Type B pancreatic cell (in vitro differentiated cells): ENCODE measurements at regions not wholly inside any gene's neighbourhood (a gene's known extent, or its start where the extent isn't known, plus 50 kb on each side); places are given as distances from the start of the nearest gene placed in this dataset.

ENCODE experiments used
- DNase-seq: peaks from one replicate; pipeline ENCODE4 v3.0.0; 2021; ENCODE audit warnings: mixed read lengths; ENCODE audit not compliant: unreplicated experiment; ENCODE audit errors: extremely low spot score
- H3K27ac Mint-ChIP-seq: 2 replicates; pipeline ENCODE4 v1.8.0; 2021; ENCODE audit warnings: mild to moderate bottlenecking, mixed read lengths
- H3K27me3 Mint-ChIP-seq: 2 replicates; pipeline ENCODE4 v1.8.0; 2021; ENCODE audit warnings: mixed read lengths
- H3K36me3 Mint-ChIP-seq: 2 replicates; pipeline ENCODE4 v1.8.0; 2021; ENCODE audit warnings: mixed read lengths
- H3K4me1 Mint-ChIP-seq: one replicate; pipeline ENCODE4 v1.8.0; 2021; ENCODE audit warnings: mixed read lengths; ENCODE audit not compliant: unreplicated experiment
- H3K4me3 Mint-ChIP-seq: 2 replicates; pipeline ENCODE4 v1.8.0; 2021; ENCODE audit warnings: mild to moderate bottlenecking, mixed read lengths
- H3K9me3 Mint-ChIP-seq: 2 replicates; pipeline ENCODE4 v1.8.0; 2021; ENCODE audit warnings: mixed read lengths
- TF ChIP-seq, protein P1 (sequence below): fragments of 200-600 bp; sonication (generic); conservative IDR thresholded peaks from 2 replicates; pipeline ENCODE4 v1.5.0; 2021; ENCODE audit warnings: antibody characterized with exemption, mild to moderate bottlenecking

DNA sequence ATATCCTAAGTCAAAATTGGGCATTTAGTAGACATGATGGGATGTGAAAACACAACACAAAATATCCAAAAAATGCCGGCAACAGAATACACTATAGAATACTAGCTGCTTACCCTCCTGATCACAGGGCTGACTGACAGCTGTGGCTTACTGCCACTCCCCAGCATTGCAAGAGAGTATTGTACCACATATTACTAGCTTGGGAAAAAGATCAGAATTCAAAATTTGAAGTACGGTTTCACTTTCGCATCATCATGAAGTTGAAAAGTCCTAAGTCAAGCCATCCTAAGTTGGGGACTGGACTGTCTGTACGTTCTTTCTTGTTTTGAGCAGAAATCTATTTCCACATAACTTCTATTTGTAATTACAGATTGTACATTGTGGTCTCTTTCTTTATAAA, 851.4 kb downstream of the MAT2B start:
- no peaks in the 10 kb centered on the region for H3K9me3 Mint-ChIP-seq
- DNase-seq, result no peak
- no peak overlapping the region for H3K27ac Mint-ChIP-seq
- no peak overlapping the region for H3K4me3 Mint-ChIP-seq
- peaks cover 49% of the 10 kb centered on the region for H3K27me3 Mint-ChIP-seq
- no peaks in the 10 kb centered on the region for H3K36me3 Mint-ChIP-seq
- TF ChIP-seq, protein P1, sequence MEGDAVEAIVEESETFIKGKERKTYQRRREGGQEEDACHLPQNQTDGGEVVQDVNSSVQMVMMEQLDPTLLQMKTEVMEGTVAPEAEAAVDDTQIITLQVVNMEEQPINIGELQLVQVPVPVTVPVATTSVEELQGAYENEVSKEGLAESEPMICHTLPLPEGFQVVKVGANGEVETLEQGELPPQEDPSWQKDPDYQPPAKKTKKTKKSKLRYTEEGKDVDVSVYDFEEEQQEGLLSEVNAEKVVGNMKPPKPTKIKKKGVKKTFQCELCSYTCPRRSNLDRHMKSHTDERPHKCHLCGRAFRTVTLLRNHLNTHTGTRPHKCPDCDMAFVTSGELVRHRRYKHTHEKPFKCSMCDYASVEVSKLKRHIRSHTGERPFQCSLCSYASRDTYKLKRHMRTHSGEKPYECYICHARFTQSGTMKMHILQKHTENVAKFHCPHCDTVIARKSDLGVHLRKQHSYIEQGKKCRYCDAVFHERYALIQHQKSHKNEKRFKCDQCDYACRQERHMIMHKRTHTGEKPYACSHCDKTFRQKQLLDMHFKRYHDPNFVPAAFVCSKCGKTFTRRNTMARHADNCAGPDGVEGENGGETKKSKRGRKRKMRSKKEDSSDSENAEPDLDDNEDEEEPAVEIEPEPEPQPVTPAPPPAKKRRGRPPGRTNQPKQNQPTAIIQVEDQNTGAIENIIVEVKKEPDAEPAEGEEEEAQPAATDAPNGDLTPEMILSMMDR, result no peak
- peaks cover 14% of the 10 kb centered on the region for H3K4me1 Mint-ChIP-seq

DNA sequence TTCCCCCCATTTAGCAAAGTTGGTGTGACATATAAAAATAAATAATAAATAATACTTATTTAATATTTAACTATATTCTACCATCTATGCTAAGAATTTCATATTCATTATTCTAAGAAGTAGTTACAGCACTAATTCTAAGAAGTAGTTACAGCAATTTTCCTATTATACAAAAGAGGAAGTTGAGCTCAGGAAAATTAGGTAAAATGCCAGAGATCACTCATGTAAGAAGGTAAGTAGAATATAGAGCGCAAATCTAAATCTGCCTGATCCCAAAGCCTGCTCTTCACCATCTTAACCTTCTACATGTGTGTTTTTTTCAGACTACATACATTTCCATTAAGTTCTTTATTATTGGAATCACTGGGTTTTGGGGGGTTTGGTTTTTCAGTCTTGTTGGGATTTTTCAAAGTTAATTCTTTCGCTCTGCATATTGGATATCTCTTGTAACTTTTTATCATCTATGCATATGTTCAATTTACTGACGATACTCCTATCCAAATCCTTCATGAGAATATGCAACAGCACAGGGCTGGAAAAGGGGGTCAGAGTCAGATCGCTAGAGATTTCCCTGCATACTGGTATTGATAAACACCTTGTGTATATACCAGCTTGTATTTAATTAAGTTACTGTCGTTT, 852.1 kb downstream of the MAT2B start:
- TF ChIP-seq, protein P1, result no peak
- Mint-ChIP-seq H3K9me3 (no peaks in the 10 kb centered on the region), H3K27ac (no peak overlapping the region), H3K4me3 (no peak overlapping the region), H3K36me3 (no peaks in the 10 kb centered on the region), H3K4me1 (peaks cover 11% of the 10 kb centered on the region), H3K27me3 (peaks cover 49% of the 10 kb centered on the region)
- DNase-seq, result no peak

DNA sequence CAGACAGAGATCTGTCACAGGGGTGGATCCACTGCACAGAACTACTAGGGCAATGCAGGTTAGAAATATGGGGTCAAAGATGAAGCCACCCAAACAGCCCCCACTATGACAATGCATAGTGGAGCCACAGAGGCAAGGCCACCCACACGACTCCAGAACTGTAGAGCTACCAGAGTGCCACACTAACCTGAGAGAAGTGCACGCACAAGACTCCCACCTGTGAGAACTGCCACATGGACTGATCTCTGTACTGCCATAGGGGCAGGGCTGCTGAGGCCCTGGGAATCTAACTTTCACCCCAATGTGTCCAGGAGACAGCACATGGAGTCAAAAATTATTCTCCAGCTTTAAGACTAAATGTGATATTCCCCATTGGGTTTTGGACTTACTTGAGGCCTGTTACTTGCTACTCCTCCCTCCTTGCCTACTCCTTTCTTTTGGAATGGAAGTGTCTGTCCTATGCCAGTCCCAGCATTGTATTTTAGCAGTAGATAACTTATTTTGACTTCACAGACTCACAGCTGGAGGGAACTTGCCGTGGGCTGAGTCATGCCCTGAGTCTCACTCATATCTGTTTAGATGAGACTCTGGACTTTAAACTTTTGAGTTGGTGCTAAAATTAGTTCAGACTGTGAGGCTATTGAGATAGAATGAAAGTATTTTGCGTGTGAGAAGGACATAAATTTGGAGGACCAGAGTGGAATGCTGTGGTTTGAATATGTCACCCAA, 853.3 kb downstream of the MAT2B start:
- H3K36me3 Mint-ChIP-seq, result no peaks in the 10 kb centered on the region
- no peak for DNase-seq
- peaks cover 48% of the 10 kb centered on the region for H3K27me3 Mint-ChIP-seq
- TF ChIP-seq, protein P1, result no peak
- peaks cover 4% of the 10 kb centered on the region for H3K4me1 Mint-ChIP-seq
- H3K9me3 Mint-ChIP-seq, result no peaks in the 10 kb centered on the region
- no peak overlapping the region for H3K27ac Mint-ChIP-seq
- no peak overlapping the region for H3K4me3 Mint-ChIP-seq

DNA sequence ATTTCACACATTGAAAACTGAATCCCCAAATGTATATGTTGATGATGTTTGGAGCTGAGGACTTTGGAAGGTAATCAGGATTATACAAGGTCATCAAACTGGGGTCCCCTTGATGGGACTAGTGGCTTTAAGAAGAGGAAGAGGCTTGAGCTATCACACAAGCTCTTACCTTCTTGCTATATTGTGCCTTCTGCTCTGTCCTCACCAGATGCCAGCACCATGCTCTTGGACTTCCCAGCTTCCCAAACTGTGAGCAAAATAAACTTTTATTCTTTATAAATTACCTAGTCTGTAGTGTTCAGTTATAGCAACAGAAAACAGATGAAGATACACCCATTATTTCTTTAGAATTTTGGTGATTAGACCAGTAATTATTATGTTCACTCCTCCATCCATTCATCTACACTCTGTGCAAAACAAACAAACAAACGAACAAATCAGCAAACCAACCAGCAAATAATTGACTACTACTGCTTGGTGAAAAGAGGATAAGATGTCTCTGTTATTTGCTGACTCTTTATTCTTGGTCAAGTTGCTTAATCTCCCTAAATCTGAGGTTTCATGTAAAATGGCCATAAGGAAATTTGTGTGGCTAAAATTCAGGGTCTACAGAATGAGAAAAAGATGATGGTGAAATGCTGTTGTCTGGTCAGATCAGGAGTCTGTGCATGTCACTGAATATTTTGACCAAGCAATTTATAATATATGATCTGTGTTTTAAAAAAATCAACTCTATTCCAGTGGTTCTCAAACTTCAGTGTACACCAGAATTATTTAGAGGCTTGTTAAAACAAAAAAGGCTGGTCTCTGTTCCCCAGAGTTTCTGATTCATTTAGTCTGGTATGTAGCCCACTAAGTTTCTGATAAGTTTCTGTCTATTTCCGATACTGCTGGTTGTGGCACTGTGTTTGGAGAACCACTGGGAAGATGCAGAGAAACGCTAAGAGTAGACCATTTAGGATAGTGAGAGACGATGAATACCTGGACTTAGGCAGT, 854.1 kb downstream of the MAT2B start:
- Mint-ChIP-seq H3K4me1 (peaks cover 4% of the 10 kb centered on the region), H3K4me3 (no peak overlapping the region), H3K9me3 (no peaks in the 10 kb centered on the region), H3K27me3 (peaks cover 46% of the 10 kb centered on the region), H3K36me3 (no peaks in the 10 kb centered on the region), H3K27ac (no peak overlapping the region)
- DNase-seq, result no peak
- TF ChIP-seq, protein P1, result no peak

DNA sequence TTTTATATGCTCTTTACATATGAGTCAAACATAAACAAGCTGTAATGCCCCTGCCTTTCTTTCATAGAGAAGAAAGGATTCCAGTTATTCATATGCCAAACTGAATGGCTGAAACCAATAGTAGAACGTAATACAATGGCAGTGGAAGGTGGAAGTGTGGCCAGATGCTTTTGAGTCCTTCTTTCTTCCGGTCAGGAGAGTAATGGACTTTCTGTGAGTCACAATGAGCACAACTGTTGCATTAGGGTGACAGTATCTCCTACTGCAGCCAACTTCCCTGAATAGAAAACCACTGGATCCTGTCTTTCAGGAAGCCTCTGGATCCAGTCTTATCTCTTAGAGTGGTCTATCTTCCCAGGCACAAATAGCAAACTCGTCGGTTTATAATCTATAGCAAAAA, 855.2 kb downstream of the MAT2B start:
- TF ChIP-seq, protein P1, result no peak

More for the DNA sequence above, 855.2 kb downstream of the MAT2B start:
- Mint-ChIP-seq H3K36me3 (no peaks in the 10 kb centered on the region), H3K27me3 (peaks cover 47% of the 10 kb centered on the region), H3K4me3 (no peak overlapping the region), H3K9me3 (no peaks in the 10 kb centered on the region), H3K27ac (no peak overlapping the region), H3K4me1 (peaks cover 4% of the 10 kb centered on the region)
- DNase-seq, result no peak
